ENCODE measurements at regions not wholly inside any gene's neighbourhood (a gene's known extent, or its start where the extent isn't known, plus 50 kb on each side); places are given as distances from the start of the nearest gene placed in this dataset.

- H3K9me1 ChIP-seq (ENCODE audit: control insufficient read depth, insufficient read depth, low read length): no peaks in the 10 kb centered on the region
- no peak overlapping the region for H2AFZ ChIP-seq (ENCODE audit: low read depth, low read length)
- FAIRE-seq (no peak), ATAC-seq (no peak), DNase-seq (ENCODE audit: extremely low read depth in 1 of 4, low spot score in 3 of 4) (no peak)
- intact Hi-C loops (cut with micrococcal nuclease): no loop called here
- in situ Hi-C loops (cut with MboI): no loop called here
- no TSS peak for BruUV-seq (replicated peaks)
- no peak overlapping the region for H3K27ac ChIP-seq (ENCODE audit: extremely low read depth, low read depth, low read length)
- no peaks in the 10 kb centered on the region for H3K4me1 ChIP-seq (replicated peaks in 1 of 2; ENCODE audit: control insufficient read depth in 2 of 2, insufficient read depth in 2 of 2, low read length in 2 of 2)
- TF ChIP-seq JUN (IDR thresholded peaks at IDR 0.05; ENCODE audit: borderline replicate concordance, low read depth, low read length) (no peak), JUN (CRISPR knock-in tag; IDR thresholded peaks at IDR 0.05; ENCODE audit: borderline replicate concordance) (no peak), CCNT2 (IDR thresholded peaks at IDR 0.05; ENCODE audit: borderline replicate concordance, extremely low read depth, insufficient read length, low read depth, low read length) (no peak), ZNF740 (CRISPR knock-in tag; IDR thresholded peaks at IDR 0.05) (no peak), ZNF740 (tag; IDR thresholded peaks at IDR 0.05) (no peak), PHF21A (IDR thresholded peaks at IDR 0.05; ENCODE audit: borderline replicate concordance, low read depth) (no peak), ZNF165 (CRISPR knock-in tag; IDR thresholded peaks at IDR 0.05; ENCODE audit: borderline replicate concordance) (no peak), ZNF316 (IDR thresholded peaks at IDR 0.05) (peak; percentile 47; the same call in 1 of the 2 replicates), POLR2AphosphoS5 (IDR thresholded peaks at IDR 0.05; ENCODE audit: control insufficient read depth, insufficient read depth, low read depth, low read length) (no peak), MCM7 (IDR thresholded peaks at IDR 0.05) (no peak), ARHGAP35 (IDR thresholded peaks at IDR 0.05; ENCODE audit: partially characterized antibody) (no peak), U2AF2 (optimal IDR thresholded peaks at IDR 0.05; ENCODE audit: low read depth, low read length) (no peak), MAFK (IDR thresholded peaks at IDR 0.05; ENCODE audit: low read length) (peak; percentile 56; the same call in 1 of the 2 replicates), C11orf30 (IDR thresholded peaks at IDR 0.05; ENCODE audit: low read depth) (peak; percentile 10; the same call in 1 of the 2 replicates), ZC3H11A (IDR thresholded peaks at IDR 0.05; ENCODE audit: low read depth, low read length) (no peak), MAFF (IDR thresholded peaks at IDR 0.05; ENCODE audit: low read length) (peak; percentile 66), ZC3H4 (CRISPR knock-in tag; IDR thresholded peaks at IDR 0.05; ENCODE audit: borderline replicate concordance) (no peak)
- H3K27me3 ChIP-seq (ENCODE audit: control insufficient read depth in 2 of 2, insufficient read depth in 2 of 2, low read length in 2 of 2): no peaks in the 10 kb centered on the region
- ChIA-PET CTCF (ENCODE audit: low intra/inter-chr PET ratio) (no interaction called here), POLR2A (no interaction called here)
- no peaks in the 10 kb centered on the region for H3K36me3 ChIP-seq (ENCODE audit: control insufficient read depth, insufficient read depth, low read length)
- H3K9ac ChIP-seq (ENCODE audit: insufficient read depth in 1 of 2, low read depth in 2 of 2, low read length in 2 of 2): no peak overlapping the region
- no peak overlapping the region for H3K4me3 ChIP-seq
- H3K79me2 ChIP-seq (ENCODE audit: control insufficient read depth, insufficient read depth, low read length): no peaks in the 10 kb centered on the region
- no peak overlapping the region for H3K4me2 ChIP-seq (ENCODE audit: insufficient read depth, low read length)
- no peaks in the 10 kb centered on the region for H3K9me3 ChIP-seq (replicated peaks; ENCODE audit: control insufficient read depth, insufficient read depth, low read depth, low read length)
- WGBS (ENCODE audit: insufficient coverage, low coverage, missing lambda C conversion rate): 0% methylated on average over 1 of the region's 1 CpG
- no peaks in the 10 kb centered on the region for H4K20me1 ChIP-seq (replicated peaks; ENCODE audit: control insufficient read depth, insufficient read depth, low read length)
Observed at GRCh38 chr13:89315287-89315686, 1644.1 kb downstream of the SLITRK5 start.

Measured in K562 (cell line).